HuH-7 (cell line): ENCODE measurements at regions not wholly inside any gene's neighbourhood (a gene's known extent, or its start where the extent isn't known, plus 50 kb on each side); places are given as distances from the start of the nearest gene placed in this dataset.

ENCODE experiments used
- DNase-seq: peaks from one replicate; pipeline ENCODE4 v3.0.0; 2011; ENCODE audit warnings: low spot score

DNA sequence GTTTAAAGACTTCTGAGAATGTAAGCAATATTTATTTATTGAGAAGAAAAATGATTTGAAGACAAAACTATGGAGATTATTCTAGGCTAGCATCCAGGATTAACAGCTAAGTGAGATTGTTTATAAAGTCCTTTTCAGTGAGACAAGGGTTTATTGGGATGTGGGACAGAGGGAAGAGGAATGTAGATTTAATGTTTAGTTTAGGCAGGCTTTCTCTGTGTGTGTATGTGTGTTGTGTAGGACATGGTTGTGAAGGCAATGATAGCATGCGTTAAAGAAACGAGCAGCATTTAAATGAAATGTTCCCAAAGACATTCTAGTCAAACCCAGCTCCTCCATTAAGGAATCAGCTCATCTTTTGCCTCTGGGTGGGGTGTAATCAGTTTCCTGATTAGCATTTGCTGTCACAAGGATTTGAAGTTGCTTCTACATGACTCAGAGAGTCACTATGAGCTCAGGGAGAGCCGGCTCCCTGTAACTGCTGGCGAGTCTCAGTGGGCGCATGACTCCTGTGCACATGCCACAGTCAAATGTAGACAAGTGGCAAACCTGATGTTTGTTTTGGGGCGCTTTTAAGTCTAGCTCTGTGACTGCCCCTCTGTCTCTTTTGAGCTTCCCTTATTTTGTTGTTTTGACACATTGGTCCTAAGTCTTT lies 442.2 kb upstream of the CELF4 start:
- no peak for DNase-seq

DNA sequence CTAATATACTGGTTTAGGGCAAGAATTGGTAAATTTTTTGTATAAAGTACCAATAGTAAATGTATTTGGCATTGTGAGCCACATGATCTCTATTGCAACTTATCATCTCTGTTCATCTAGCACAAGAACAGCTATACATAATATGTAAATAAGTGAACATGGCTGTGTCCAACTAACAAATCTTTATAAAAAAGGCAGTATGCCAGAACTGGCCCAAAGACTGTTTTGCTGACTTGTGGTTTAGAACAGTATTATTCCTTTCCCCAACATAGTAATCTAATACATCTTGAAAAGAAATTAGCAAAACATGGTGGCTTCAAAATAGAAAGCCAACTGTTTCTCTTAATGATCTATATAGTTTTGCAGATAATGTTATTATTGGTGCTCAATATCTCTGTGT lies 441.4 kb upstream of the CELF4 start:
- DNase-seq, result no peak

GRCh38 chr18:38006541-38006940 lies 440.9 kb upstream of the CELF4 start:
- DNase-seq, result no peak

GRCh38 chr18:37997695-37998094 lies 432.1 kb upstream of the CELF4 start:
- no peak for DNase-seq

- DNase-seq, result no peak
Measured at GRCh38 chr18:37987901-37988300, 422.3 kb upstream of the CELF4 start.

DNA sequence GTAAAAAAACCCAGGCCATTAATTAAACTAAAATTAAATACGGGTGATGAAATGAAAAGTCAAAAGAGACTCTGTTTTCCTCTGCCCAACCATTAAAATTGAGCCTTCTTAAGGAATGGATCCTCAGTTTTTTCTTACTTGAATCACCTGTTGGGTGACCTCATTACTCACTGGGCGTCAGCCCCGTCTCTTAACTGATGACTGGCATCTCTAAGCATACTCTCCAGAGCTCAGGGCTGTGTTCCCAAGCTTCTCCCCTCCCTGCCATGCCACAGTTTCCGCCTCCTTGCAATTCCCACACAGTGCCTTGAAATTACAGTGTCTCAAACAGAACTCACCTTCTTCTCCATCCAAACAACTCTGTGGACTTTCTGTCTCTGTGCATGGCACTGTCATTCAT lies 421.1 kb upstream of the CELF4 start:
- no peak for DNase-seq

- no peak for DNase-seq
Measured at GRCh38 chr18:37985126-37985525, 419.5 kb upstream of the CELF4 start.

DNA sequence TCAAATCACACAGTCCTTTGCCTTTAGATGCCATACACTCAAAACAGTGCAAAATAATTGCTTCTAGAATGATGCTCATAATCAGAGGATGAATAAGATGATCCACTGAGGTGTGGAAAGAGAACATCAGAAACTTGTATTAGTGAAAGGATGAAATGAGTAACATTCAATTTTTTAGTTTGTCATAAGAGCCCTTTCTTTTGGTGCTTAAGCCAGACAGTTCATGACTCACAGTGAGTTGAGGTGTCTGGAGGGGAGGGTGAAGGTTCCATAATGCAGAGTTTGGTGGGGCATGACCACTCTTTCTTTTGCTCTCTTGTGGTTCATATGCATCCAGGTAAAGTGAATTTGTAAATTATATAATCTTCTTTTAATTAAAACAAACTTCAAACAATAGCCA lies 415.0 kb upstream of the CELF4 start:
- DNase-seq, result no peak

DNA sequence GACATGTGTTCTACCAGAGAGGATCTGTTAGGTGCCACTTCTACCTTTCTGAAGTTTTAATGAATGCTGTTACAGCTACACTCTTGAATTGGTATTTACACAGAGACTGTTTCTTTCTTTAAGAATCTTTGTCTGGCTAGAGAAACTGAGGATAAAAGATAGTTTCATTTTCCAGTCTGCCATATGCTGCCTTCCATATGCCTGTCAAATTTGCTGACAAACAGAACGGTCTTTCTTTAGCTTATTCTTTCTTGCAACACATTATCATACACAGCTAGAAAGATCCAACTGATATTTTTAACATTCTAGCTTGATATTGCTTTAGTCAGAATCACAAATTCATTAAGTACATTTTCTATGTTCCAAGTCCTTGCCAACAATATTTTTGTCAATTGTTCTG lies 409.8 kb upstream of the CELF4 start:
- DNase-seq, result no peak

DNA sequence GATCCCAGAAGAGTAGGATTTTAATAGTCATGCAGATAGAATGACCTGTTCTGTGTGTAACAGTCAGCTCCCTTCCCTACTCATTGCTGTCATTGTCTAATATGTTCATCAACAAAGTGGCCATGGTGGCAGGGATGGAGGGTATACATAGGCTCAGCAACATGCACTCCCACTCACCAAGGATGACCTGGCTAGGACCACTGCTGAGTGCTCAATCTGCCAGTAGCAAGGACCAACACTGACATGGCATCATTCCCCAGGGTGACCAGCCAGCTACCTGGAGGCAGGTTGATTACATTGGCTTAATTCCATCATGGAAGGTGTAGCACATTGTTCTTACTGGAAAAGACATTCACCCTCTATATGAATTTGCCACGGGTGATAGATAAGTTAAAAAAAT lies 401.7 kb upstream of the CELF4 start:
- DNase-seq, result no peak

- DNase-seq, result no peak
Measured at GRCh38 chr18:37965572-37965970, 400.0 kb upstream of the CELF4 start.

- DNase-seq, result no peak
Measured at GRCh38 chr18:37964885-37965571, 399.4 kb upstream of the CELF4 start.

DNA sequence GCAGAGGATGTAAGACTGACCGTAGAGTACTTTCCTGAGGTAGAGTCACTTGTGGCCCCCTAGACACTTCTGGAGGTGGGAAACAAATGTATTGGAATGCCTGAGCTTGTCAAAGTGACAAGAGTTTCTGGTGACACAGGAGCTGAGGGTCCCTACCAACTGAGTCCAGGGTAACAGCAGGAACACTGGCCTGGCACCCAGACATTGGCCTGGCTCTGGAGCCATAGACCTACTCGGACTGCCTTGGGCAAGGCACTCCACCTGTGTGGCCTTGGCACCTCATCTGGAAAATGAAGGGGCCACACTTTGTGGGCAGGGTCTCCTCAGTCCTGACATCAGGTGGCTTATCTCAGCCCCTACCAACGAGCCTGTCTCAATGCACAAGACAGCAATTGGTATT lies 398.2 kb upstream of the CELF4 start:
- no peak for DNase-seq

DNA sequence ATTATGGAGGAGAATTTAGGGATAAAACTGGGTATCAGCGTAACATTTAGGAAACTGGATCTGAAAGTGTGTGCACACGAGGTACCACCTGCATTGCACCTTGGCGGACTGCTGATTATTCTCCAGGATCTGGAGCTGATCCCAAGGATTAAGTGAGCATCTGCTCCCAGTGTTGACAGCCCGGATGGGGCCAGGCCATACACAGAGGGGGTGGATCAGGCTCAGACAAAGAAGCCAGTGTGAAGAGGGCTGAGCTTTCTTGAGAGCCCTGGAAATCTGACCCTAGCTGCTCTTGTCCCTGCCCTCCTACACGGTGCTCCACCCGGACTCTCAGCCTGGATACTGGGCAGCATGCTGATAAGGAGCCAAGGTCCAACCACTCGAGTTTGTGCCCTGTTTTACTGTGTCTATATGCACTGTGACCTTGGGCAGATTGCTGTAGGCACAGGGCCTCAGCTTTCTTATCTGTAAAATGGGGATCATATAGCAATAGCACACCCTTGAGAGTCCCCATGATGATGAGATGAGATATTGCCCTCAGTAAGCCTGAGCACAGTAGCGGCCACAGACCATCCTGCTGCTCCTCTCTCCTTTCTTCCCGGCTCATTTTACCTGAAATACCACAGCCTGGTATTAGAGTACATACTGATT lies 396.8 kb upstream of the CELF4 start:
- no peak for DNase-seq

DNA sequence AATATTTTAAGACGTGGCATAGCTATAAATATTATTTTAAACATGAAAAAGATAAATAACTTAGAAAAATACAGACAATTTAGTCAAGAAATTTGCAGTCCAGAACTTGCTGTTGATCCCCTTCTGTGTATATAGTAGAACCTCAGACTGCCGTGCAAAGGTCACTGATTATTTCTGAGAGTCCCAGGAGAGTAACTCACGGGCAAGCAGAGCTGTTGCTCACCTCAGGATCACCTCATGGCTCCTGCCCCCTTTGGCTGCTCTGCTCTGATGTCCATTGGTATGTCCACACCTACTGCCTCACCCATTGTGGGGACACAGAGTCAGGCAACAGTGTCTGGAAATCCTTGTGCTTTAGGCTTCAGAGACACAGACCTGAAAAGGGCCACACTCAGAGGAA lies 392.9 kb upstream of the CELF4 start:
- DNase-seq, result peak; percentile 0

DNA sequence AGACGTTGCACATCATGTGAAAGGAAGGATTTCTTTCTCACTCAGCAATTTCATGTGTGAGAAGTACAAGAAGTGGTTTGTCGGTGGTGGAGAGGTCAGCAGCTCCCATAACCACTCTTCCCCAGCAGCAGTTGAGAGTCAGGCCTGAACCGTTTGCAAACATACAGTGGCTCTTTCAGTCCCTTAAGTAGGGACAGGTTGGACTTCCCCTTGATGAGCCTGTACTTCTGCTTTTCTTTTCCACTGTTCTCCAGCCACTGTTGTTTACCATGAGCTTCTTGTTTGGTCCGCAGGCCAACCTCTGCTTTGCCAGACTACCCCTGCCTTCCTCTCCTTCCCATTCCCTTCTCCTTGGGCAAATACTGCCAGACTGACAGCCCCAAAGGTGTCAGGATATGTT lies 391.3 kb upstream of the CELF4 start:
- no peak for DNase-seq

DNA sequence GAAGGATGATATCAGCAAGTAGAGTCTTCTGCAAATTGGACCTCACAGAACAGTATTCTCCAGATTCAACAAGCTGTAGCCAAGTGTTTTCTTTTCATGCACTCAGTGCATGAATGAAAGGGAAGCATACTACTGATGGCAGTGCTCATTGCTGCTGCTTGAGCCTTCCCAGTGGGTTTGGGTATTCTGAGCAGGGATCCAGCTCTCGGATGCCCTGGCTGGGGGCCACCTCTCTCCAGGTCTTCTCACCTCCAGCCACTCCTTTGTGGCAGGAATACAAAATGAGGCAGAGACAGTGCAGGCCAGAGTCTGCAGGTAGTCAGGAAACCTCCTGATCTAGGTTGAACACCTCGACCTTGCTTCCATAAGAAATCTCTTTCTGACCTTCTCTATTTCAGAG lies 390.4 kb upstream of the CELF4 start:
- DNase-seq, result no peak

- DNase-seq, result no peak
Measured at GRCh38 chr18:37955201-37955600, 389.6 kb upstream of the CELF4 start.

DNA sequence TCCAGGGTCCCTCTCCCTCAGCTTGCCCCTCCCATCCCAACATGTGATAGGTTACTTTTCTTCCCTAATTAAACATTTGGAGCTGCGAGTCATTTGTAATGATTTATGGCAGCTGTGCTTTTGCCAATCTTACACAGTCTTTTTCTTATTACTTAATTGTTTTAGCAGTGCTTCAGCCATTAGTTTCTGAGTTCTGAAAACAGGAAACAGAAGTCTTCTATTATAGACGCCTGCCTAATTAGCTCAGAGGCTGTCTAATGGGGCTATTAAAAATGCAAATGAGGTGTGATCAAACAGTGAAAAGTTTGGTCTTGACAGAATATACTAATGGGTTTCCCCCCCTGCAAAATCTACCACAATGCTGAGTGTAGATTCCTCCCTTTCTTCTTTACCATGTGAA lies 388.3 kb upstream of the CELF4 start:
- DNase-seq, result no peak

DNA sequence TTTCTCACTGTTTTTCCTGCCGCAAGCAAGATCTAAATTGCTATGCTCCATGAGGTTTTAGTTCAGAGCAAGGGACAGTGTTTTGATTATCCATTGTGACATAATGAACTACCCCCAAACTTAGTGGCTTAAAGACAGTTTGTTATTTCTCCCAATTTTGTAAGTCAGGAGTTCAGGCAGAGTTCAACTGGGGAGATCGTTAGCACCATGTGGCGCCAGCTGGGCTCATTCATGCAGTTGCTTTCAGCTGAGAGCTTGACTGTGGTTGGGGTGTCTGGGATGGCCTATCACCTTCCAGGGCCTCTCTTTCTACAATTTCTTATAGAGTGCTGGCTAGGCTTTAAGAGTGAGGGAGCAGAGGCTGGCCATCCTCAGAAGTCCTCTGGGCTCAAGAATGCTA lies 382.9 kb upstream of the CELF4 start:
- no peak for DNase-seq

DNA sequence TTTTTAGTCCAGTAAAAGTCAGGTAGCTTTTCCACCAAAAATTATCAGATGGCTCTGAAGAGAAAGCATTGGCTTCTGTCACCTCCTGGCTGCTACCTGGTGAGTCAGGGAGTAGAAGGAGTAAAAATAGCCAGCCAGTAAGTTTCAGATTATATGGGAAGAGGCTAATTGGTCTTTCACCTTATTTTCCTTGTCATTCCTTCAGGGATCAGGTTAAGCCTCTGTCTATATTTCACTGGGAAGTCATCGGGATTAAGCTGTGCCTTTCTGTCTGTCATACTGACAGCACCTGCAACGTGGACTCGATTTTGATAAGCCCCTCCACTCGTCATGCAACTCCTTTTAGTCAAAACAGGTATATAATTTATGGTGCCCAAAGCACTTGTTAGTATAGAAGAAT lies 380.7 kb upstream of the CELF4 start:
- no peak for DNase-seq

- no peak for DNase-seq
Measured at GRCh38 chr18:37944700-37945270, 379.2 kb upstream of the CELF4 start.

- no peak for DNase-seq
Measured at GRCh38 chr18:37937287-37937686, 371.7 kb upstream of the CELF4 start.
